Heart left ventricle (tissue), 16 donors: ENCODE measurements at regions not wholly inside any gene's neighbourhood (a gene's known extent, or its start where the extent isn't known, plus 50 kb on each side); places are given as distances from the start of the nearest gene placed in this dataset.

Source experiments
- ATAC-seq, 4 donors: fragments of 200-7000 bp; cut with Tn5 transposase; one replicate each; pipeline ENCODE4 v1.9.1; 2020 to 2022; ENCODE audit warnings: moderate library complexity in 4 of 4, mild to moderate bottlenecking in 3 of 4, moderate number of reproducible peaks in 1 of 4
- DNase-seq, 5 donors: peaks; one replicate each; pipeline ENCODE4 v3.0.0-alpha.2; 2020
- H3K27ac ChIP-seq, 12 donors: fragments of 200-600 bp; sonication (generic) in 4 of 12; one replicate each; pipeline versions ENCODE4 v1.5.0 to v1.8.0; 2016 to 2022; ENCODE audit warnings: mild to moderate bottlenecking in 2 of 12
- H3K27me3 ChIP-seq, 9 donors: fragments of 200-600 bp; sonication (generic) in 2 of 9; one replicate each; pipeline versions ENCODE4 v1.5.1 to v1.8.0; 2016 to 2022; ENCODE audit warnings: mild to moderate bottlenecking in 3 of 9
- H3K36me3 ChIP-seq, 9 donors: fragments of 200-600 bp; sonication (generic) in 2 of 9; one replicate each; pipeline versions ENCODE4 v1.5.0 to v1.8.0; 2018 to 2022; ENCODE audit warnings: mild to moderate bottlenecking in 2 of 9
- H3K4me1 ChIP-seq, 12 donors: fragments of 200-600 bp; sonication (generic) in 4 of 12; one replicate each; pipeline versions ENCODE4 v1.5.0 to v1.8.0; 2016 to 2022; ENCODE audit warnings: mild to moderate bottlenecking in 3 of 12
- H3K4me3 ChIP-seq, 12 donors: fragments of 200-600 bp; sonication (generic) in 4 of 12; one replicate each; pipeline versions ENCODE4 v1.5.0 to v1.8.0; 2017 to 2022; ENCODE audit warnings: mild to moderate bottlenecking in 9 of 12, moderate library complexity in 4 of 12
- H3K9me3 ChIP-seq, 12 donors: fragments of 200-600 bp; sonication (generic) in 4 of 12; one replicate each; pipeline versions ENCODE4 v1.5.0 to v1.8.0; 2016 to 2022; ENCODE audit warnings: mild to moderate bottlenecking in 1 of 12
- CTCF ChIP-seq, 12 donors: fragments of 200-600 bp; sonication (generic) in 4 of 12; IDR thresholded peaks; one replicate each; pipeline versions ENCODE4 v1.5.0 to v1.8.0; 2018 to 2022; ENCODE audit warnings: antibody characterized with exemption in 12 of 12, mild to moderate bottlenecking in 5 of 12
- POLR2A ChIP-seq, 2 donors: fragments of 450-650 bp; IDR thresholded peaks; one replicate each; pipeline ENCODE4 v1.6.1; 2017; ENCODE audit warnings: antibody characterized with exemption in 2 of 2, mild to moderate bottlenecking in 2 of 2, moderate library complexity in 2 of 2
- WGBS, 4 donors: extraction: QIAGEN DNeasy Blood & Tissue Kit in 2 of 4; methylation state at CpG; one replicate each; pipeline versions ENCODE4 v1.1.5 to v1.1.7; 2013 to 2018; 5-methylcytosine and 5-hydroxymethylcytosine counted together
- intact Hi-C, 10 donors: fragments of 100-400 bp; cut with DNase I; formaldehyde crosslinking; loops; one replicate each; pipeline versions ENCODE4 v1.11.1 to v1.14.2; 2022
- donor health status: ischemic (EF 13 %, LVEDD 7.1; RV severe dilation, severe dysfunction).
- donor health status: healthy with polysubstance abuse.
- donor health status: DM: no; HTN: yes; CAD: no.
- donor health status: DM: no; HTN: no; CAD: no.
- donor health status: ischemic (EF 25% LVEDD 6.9; RV normal size, moderate dysfunction).
- donor health status: ischemic (EF 25% LVEDD 5.7; RV mildly dilated, moderate dysfunction).
- donor health status: healthy.
- donor health status: DM: yes; HTN: yes; CAD: no.
- donor health status: ischemic (EF 35%, LVEDD 5.7; RV mildly dilated, moderate dysfunction).
- donor health status: nonischemic (EF 11% LVEDD 7.7; RV severe dilation, severe dysfunction).
- donor health status: DM: yes; HTN: yes; CAD: no.
- donor health status: PGD.
- donor health status: ischemic (EF 29% LVEDD 5.4; RV normal size, mild dysfunction).
- donor health status: nonischemic (EF 23%, LVEDD 6.1; RV moderate dilation, normal function).

- intact Hi-C loops = no loop called here
- TF ChIP-seq CTCF (IDR thresholded peaks at IDR 0.05) (no peak), POLR2A (IDR thresholded peaks at IDR 0.05) (no peak)
- Histone ChIP-seq H3K4me1 (no peaks in the 10 kb centered on the region), H3K4me3 (no peak overlapping the region), H3K27me3 (peaks cover 0 to 4% (median 0%) of the 10 kb centered on the region in 9 donors), H3K27ac (peak overlapping the region in 1 of 12 donors; percentile 61), H3K36me3 (no peaks in the 10 kb centered on the region), H3K9me3 (peaks cover 0 to 17% (median 8%) of the 10 kb centered on the region in 12 donors)
- WGBS, 4 donors = 63 to 74% (median 67%) methylated on average over 1 of the region's 1 CpG
- DNase-seq = no peak
- ATAC-seq = no peak
Measured at GRCh38 chr14:97618917-97619690, 821.9 kb downstream of the VRK1 start.

GRCh38 chr14:97620066-97620465 lies 822.9 kb downstream of the VRK1 start:
- DNase-seq (no peak), ATAC-seq (no peak)
- no peaks in the 10 kb centered on the region for H3K4me1 ChIP-seq
- H3K27me3 ChIP-seq = peaks cover 0 to 4% (median 0%) of the 10 kb centered on the region in 9 donors
- H3K27ac ChIP-seq = peak overlapping the region in 1 of 12 donors; percentile 61
- intact Hi-C loops = no loop called here
- TF ChIP-seq POLR2A (IDR thresholded peaks at IDR 0.05) (no peak), CTCF (IDR thresholded peaks at IDR 0.05) (no peak)
- H3K4me3 ChIP-seq = no peak overlapping the region
- no peaks in the 10 kb centered on the region for H3K36me3 ChIP-seq
- WGBS, 4 donors = 33 to 43% (median 38%) methylated on average over 5 of the region's 5 CpGs
- peaks cover 0 to 7% (median under 1%) of the 10 kb centered on the region in 12 donors for H3K9me3 ChIP-seq

- ATAC-seq (no peak), DNase-seq (no peak)
- no peaks in the 10 kb centered on the region for H3K36me3 ChIP-seq
- WGBS, 4 donors = 82 to 93% (median 88%) methylated on average over 1 of the region's 1 CpG
- H3K4me3 ChIP-seq = no peak overlapping the region
- no peaks in the 10 kb centered on the region for H3K9me3 ChIP-seq
- H3K4me1 ChIP-seq = no peaks in the 10 kb centered on the region
- peaks cover 0 to 4% (median 0%) of the 10 kb centered on the region in 9 donors for H3K27me3 ChIP-seq
- TF ChIP-seq POLR2A (IDR thresholded peaks at IDR 0.05) = no peak
- no peak for TF ChIP-seq CTCF (IDR thresholded peaks at IDR 0.05)
- no peak overlapping the region for H3K27ac ChIP-seq
- intact Hi-C loops = no loop called here
Measured at GRCh38 chr14:97624985-97625384, 827.8 kb downstream of the VRK1 start.

- intact Hi-C loops = no loop called here
- Histone ChIP-seq H3K9me3 (no peaks in the 10 kb centered on the region), H3K27ac (no peak overlapping the region), H3K4me3 (no peak overlapping the region), H3K36me3 (no peaks in the 10 kb centered on the region), H3K4me1 (no peaks in the 10 kb centered on the region), H3K27me3 (peaks cover 0 to 4% (median 0%) of the 10 kb centered on the region in 9 donors)
- no peak for DNase-seq
- no peak for ATAC-seq
- TF ChIP-seq POLR2A (IDR thresholded peaks at IDR 0.05) (no peak), CTCF (IDR thresholded peaks at IDR 0.05) (no peak)
- 47 to 54% (median 49%) methylated on average over 3 of the region's 3 CpGs for WGBS, 4 donors
Measured at GRCh38 chr14:97625477-97625876, 828.3 kb downstream of the VRK1 start.
